Transverse colon (tissue), 4 donors: ENCODE measurements at regions not wholly inside any gene's neighbourhood (a gene's known extent, or its start where the extent isn't known, plus 50 kb on each side); places are given as distances from the start of the nearest gene placed in this dataset.

Source experiments
- DNase-seq: peaks from one replicate; pipeline ENCODE4 v3.0.0-alpha.2; 2019
- H3K27ac ChIP-seq, 4 donors: fragments of 200-600 bp; sonication (generic); 2 replicates each; pipeline ENCODE4 v1.5.1; 2016 to 2018; ENCODE audit warnings: inconsistent platforms in 4 of 4
- H3K27me3 ChIP-seq: fragments of 200-600 bp; sonication (generic); 2 replicates; pipeline ENCODE4 v1.5.1; 2017; ENCODE audit warnings: inconsistent platforms
- H3K36me3 ChIP-seq, 4 donors: fragments of 200-600 bp; sonication (generic); 2 replicates each; pipeline ENCODE4 v1.5.1; 2017 to 2019; ENCODE audit warnings: inconsistent platforms in 4 of 4
- H3K4me1 ChIP-seq, 4 donors: fragments of 200-600 bp; sonication (generic); 2 replicates each; pipeline ENCODE4 v1.5.1; 2017 to 2020; ENCODE audit warnings: inconsistent platforms in 4 of 4
- H3K4me3 ChIP-seq, 4 donors: fragments of 200-600 bp; sonication (generic); 1 replicate in 1 of 4; 2 replicates in 3 of 4; pipeline versions ENCODE4 v1.5.1 to v1.6.1; 2017 to 2019; ENCODE audit warnings: inconsistent platforms in 4 of 4
- H3K9me3 ChIP-seq, 2 donors: fragments of 200-600 bp; sonication (generic); 2 replicates each; pipeline ENCODE4 v1.5.1; 2017 to 2019; ENCODE audit warnings: inconsistent platforms in 2 of 2
- CTCF ChIP-seq, 5 experiments: fragments of 200-600 bp in 3 of 5; fragments of 450-650 bp in 2 of 5; sonication (generic) in 3 of 5; IDR thresholded peaks; 1 replicate in 2 of 5; 2 replicates in 3 of 5; pipeline ENCODE4 v1.5.1; 2016 to 2017; ENCODE audit warnings: antibody characterized with exemption in 5 of 5, inconsistent platforms in 3 of 5, mild to moderate bottlenecking in 2 of 5, moderate library complexity in 1 of 5
- EP300 ChIP-seq: sonication (generic); formaldehyde crosslinking; IDR thresholded peaks from one replicate; pipeline ENCODE4 v1.6.1; 2017; ENCODE audit warnings: antibody characterized with exemption, low read depth
- POLR2A ChIP-seq: fragments of 450-650 bp; IDR thresholded peaks from one replicate; pipeline ENCODE4 v1.6.1; 2016; ENCODE audit warnings: antibody characterized with exemption, mild to moderate bottlenecking, moderate library complexity
- POLR2AphosphoS5 ChIP-seq, 3 donors: sonication (generic); formaldehyde crosslinking; IDR thresholded peaks; one replicate each; pipeline ENCODE4 v1.6.1; 2016; ENCODE audit warnings: antibody characterized with exemption in 3 of 3
- WGBS, 2 donors: methylation state at CpG; one replicate each; pipeline ENCODE4 v1.1.5; 2018; ENCODE audit warnings: low coverage in 1 of 2; 5-methylcytosine and 5-hydroxymethylcytosine counted together
- in situ Hi-C, 4 donors: fragments of 200-750 bp; cut with MboI; loops; one replicate each; pipeline versions ENCODE4 v1.15.0 to v1.15.1; 2017; ENCODE audit warnings: low sequenced_read_pairs in 3 of 4, low pct_ligation_motif_present in 1 of 4, low pct_unique_long_range_greater_than_20kb in 1 of 4
- intact Hi-C: fragments of 100-400 bp; cut with DNase I; formaldehyde crosslinking; loops from one replicate; pipeline ENCODE4 v1.15.1; 2023; ENCODE audit warnings: low total_unique reads

DNA sequence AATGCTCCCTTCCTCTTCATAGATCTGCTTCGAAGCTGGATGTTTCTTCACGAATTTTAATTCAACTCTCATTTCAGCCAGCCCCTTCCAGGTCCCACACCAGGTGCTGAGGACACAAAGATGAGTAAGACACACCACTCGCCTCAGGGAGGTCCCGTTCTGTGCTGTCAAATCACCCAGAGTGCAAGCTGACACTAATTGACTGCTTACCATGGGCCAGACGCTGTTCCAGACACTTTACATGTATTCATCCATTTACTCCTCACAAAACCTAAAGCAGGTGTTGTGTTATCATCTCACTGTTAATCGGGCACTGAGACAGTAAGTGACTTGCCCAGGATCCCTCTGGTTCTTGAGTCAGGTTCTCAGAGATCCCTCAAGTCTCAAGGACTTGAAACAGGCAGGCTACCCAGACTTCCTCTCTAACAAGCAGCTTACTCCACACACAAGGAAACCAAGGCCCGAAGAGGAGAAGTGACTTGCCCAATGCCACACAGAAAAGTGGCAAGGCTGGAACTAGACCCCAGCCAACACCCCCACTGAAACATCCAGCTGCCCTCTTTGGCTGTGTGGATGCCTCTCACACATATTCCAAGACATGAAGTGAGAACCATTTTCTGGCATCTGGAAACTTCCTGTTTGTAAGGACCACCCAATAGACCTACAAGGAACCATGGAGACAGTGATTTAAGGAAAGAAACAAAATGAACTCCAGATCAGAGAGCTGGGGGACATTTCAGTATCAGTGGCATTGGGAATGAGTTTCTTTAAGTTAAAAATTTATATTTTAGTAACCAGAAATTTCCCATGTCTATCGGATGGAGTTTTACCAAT lies 174.5 kb downstream of the CDC5L start:
- peaks cover 18% of the 10 kb centered on the region for H3K27me3 ChIP-seq
- in situ Hi-C loops = no loop called here

DNA sequence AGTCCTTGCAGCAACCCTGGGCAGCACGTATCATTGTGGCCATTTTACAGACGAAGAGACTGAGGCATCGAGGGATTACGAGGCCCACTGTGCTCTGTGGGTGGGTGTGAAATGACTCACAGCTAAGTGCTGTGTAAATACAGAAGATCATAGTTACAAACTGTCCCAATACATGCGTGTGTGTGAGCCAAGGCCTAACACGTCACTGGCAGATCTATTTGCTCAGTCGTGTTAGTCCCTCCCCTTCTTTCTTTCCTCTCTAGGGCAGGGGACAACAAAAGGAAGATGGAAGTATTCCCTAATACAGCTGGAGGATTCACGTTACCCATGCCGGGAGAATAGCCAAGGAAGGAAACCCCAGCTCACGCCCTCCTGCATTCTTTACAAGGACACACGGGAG lies 175.9 kb downstream of the CDC5L start:
- Histone ChIP-seq H3K27ac (no peak overlapping the region), H3K4me1 (peaks cover 0 to 18% (median 6%) of the 10 kb centered on the region in 4 donors), H3K9me3 (no peaks in the 10 kb centered on the region), H3K4me3 (no peak overlapping the region), H3K27me3 (peaks cover 18% of the 10 kb centered on the region), H3K36me3 (no peaks in the 10 kb centered on the region)
- in situ Hi-C loops = no loop called here
- intact Hi-C loops = no loop called here
- TF ChIP-seq EP300 (no peak), POLR2A (no peak)
- no peak for DNase-seq
- 70 to 76% methylated on average over 6 to 11 of the region's 11 CpGs for WGBS, 2 donors

More for the DNA sequence above, 174.5 kb downstream of the CDC5L start:
- no peak for TF ChIP-seq EP300
- TF ChIP-seq POLR2A = no peak
- no peak for TF ChIP-seq CTCF (IDR thresholded peaks at IDR 0.05)
- H3K27ac ChIP-seq = no peak overlapping the region
- no peak for DNase-seq
- intact Hi-C loops = no loop called here
- peaks cover 0 to 19% (median 6%) of the 10 kb centered on the region in 4 donors for H3K4me1 ChIP-seq
- no peaks in the 10 kb centered on the region for H3K9me3 ChIP-seq
- 75 to 94% methylated on average over 2 to 8 of the region's 8 CpGs for WGBS, 2 donors
- H3K36me3 ChIP-seq = no peaks in the 10 kb centered on the region
- H3K4me3 ChIP-seq = no peak overlapping the region

GRCh38 chr6:44564906-44565524 lies 177.5 kb downstream of the CDC5L start:
- no peak overlapping the region for H3K4me3 ChIP-seq
- no peaks in the 10 kb centered on the region for H3K9me3 ChIP-seq
- TF ChIP-seq POLR2AphosphoS5 (IDR thresholded peaks at IDR 0.05) = no peak
- no peak for TF ChIP-seq EP300
- TF ChIP-seq CTCF (IDR thresholded peaks at IDR 0.05) = no peak
- TF ChIP-seq POLR2A = no peak
- H3K36me3 ChIP-seq = no peaks in the 10 kb centered on the region
- peaks cover 10% of the 10 kb centered on the region for H3K27me3 ChIP-seq
- peaks cover 0 to 17% (median 6%) of the 10 kb centered on the region in 4 donors for H3K4me1 ChIP-seq
- no peak for DNase-seq
- in situ Hi-C loops = no loop called here
- intact Hi-C loops = no loop called here
- no peak overlapping the region for H3K27ac ChIP-seq
- WGBS, 2 donors = 73 to 85% methylated on average over 3 to 6 of the region's 6 CpGs

DNA sequence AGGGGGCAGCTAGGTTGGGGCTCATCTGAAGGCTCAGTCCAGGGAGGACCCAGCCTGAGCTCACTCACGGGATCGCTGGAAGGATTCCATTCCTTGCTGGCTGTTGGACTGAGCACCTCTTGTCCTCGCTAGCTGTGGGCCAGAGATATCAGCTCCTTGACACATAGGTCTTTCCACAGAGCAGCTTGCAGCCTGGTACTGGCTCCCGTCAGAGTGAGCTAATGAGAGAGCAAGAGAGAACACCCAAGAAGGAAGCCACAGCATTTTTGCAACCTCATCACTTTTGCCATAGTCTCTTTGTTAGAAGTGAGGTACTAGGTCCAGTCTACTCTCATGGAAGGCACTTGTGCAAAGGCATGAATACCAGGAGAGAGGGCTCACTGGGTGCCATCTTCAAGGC lies 179.9 kb downstream of the CDC5L start:
- Histone ChIP-seq H3K27me3 (no peaks in the 10 kb centered on the region), H3K4me3 (no peak overlapping the region), H3K4me1 (peaks cover 0 to 14% (median 0%) of the 10 kb centered on the region in 4 donors), H3K9me3 (no peaks in the 10 kb centered on the region), H3K36me3 (no peaks in the 10 kb centered on the region), H3K27ac (no peak overlapping the region)
- in situ Hi-C loops (no loop called here), intact Hi-C loops (no loop called here)
- TF ChIP-seq CTCF (IDR thresholded peaks at IDR 0.05) (no peak), POLR2A (no peak), POLR2AphosphoS5 (IDR thresholded peaks at IDR 0.05) (no peak), EP300 (no peak)
- WGBS, 2 donors = 94% methylated on average over 4 of the region's 4 CpGs; no CpG with 5 or more reads in 1 of the 2 donors
- no peak for DNase-seq
